GM21390 (cell line): ENCODE measurements at regions not wholly inside any gene's neighbourhood (a gene's known extent, or its start where the extent isn't known, plus 50 kb on each side); places are given as distances from the start of the nearest gene placed in this dataset.
"Not testable (repeated sequence)": the region's sequence is repeated elsewhere in the genome, so short reads cannot be mapped to it uniquely, and the experiment has no call there.

Experiments used
- ATAC-seq: cut with Tn5 transposase; IDR thresholded peaks from one replicate; pipeline ENCODE4 v1.9.1; 2021; ENCODE audit not compliant: unreplicated experiment

DNA sequence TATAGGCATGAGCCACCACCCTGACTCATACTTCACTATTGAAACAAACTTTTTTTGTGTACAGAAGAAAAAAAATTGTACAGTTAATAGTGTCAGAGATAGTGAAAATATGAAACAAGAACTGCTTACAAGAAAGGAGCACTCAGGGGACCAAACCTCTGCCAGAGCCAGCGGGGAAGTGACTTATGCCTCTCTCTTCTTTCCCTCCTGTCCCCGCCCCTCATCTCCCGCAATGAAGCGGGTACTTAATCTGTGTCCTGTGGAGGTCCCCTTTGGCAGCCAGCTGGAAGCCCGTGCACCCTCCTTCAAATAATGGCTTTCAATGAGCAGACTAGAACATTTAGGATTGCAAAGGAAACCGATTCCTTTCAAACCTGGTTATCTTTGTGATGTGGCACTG is 51.5 kb downstream of the PPIAL4A start:
- ATAC-seq: not testable (repeated sequence)

DNA sequence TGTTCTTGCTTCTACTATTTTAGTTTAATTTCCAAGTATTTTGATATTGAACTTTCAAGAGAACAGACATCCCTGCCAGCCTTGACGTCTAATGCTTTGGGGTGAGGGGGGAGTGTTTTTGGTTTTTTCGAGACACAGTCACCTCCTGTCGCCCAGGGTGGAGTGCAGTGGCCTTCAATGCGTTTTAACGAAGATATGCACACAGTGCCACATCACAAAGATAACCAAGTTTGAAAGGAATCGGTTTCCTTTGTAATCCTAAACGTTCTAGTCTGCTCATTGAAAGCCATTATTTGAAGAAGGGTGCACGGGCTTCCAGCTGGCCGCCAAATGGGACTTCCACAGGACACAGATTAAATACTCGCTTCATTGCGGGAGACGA is 52.3 kb downstream of the PPIAL4A start:
- not testable (repeated sequence) for ATAC-seq

DNA sequence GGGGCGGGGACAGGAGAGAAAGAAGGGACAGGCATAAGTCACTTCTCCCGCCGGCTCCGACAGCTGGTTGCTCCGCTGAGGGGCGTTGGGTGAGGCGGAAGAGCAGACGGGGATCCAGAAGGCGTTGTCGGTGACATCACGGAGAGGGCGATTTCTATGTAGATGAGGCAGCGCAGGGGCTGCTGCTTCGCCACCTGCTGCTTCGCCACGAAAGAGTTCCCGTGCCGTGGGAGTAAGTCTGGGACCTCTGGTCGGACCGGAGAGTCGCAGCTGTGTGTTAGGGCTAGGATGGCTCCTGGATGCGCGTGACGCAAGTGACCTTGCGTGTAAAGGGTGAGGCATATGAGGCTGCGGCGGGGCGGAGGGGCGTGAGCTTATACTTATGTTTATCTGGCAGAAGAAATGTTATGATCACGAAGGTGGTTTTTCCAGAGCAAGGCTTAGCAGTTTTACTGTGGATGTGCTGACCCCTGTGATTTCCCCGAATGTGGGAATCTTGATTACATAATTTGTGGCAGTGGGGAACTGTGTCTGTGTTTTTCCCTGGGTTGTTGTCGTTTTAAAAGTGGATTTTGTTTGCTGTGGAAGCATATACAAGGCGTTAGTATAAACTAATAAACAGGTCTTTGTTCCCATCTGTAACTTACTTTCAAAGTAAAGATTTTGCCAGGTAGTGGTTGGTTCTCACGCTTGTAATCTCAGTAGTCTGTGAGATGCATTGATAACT is 52.8 kb downstream of the PPIAL4A start:
- ATAC-seq: peak; percentile 81

DNA sequence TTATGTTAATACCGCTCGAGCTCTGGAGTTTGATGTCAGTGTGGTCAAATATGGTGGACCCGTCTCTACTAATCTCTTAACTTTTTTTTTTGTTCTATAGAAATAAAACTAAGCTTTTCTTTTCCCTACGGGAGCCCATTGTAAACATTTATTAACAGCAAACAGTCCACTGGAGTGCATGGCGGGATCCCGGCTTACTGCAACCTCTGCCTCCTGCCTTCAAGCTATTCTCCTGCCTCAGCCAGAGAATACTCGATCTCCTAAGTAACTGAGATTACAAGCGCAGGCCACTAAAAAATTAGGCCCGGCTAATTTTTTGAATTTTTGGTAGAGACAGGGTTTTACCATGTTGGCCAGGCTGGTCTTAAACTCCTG is 53.4 kb downstream of the PPIAL4A start:
- not testable (repeated sequence) for ATAC-seq

DNA sequence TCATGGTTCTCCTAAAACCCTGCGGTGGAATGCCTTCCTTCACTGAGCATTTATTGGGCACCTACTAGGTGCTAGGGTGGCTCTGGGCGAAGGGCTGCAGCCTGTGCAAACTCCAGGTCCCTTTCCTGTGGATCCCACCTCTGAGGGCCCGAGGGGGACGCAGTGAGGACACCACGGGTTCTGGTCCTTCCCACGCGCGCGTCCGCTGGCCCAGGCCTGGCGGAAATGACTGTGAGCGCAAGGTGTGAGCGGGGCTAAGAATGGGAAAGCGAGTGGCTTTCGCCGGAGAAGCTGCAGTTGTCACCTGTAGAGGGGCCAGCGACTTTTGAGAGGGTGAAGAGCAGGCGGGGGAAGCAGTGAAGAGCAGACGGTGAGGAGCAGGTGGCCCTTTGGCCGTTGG is 55.1 kb downstream of the PPIAL4A start:
- not testable (repeated sequence) for ATAC-seq

DNA sequence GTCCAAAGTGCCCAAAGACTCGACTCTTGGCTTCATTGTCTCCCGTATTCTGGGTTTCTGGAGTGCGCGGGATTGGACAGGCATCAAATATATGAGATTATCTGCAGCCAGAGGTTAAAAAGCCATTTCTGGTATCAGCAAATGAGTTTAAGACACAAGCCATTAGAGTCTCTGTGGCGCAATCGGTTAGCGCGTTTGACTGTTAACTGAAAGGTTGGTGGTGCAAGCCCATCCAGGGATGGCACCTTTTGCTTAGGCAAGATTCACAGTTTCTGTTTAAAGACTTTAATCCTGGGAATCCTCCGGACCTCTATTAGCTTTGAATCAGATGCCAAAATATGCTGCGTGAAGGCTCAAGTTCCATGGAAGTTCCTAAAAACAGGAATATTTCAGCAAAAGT is 55.6 kb downstream of the PPIAL4A start:
- not testable (repeated sequence) for ATAC-seq

DNA sequence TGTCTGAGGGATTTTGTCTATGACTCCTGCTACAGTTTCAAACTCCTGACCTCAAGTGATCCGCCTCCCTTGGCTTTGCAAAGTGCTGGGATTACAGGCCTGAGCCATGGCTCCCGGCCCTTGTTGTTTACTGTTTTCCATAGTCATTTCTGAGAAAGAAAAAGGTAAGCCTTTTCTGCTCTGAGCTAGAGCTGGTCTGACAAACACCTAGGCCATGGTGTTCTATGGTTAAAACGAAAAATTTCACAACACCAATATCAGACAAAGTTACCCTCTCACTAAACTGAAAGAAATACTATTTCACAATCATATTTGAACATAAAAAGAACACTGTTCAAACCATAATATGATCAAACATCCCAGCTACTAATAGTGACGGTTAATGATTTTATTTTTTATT is 57.5 kb downstream of the PPIAL4A start:
- ATAC-seq: not testable (repeated sequence)

DNA sequence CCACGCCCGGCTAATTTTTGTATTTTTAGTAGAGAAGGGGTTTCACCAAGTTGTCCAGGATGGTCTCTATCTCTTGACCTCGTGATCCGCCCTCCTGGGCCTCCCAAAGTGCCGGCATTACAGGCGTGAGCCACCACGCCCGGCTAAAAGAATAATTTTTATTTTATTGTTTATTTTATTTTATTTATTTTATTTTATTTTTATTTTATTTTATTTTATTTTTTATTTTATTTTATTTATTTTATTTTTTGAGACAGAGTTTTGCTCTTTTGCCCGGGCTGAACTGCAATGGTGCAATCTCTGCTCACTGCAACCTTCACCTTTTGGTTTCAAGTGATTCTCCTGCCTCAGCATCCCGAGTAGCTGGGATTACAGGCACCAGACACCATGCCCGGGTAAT is 60.2 kb downstream of the PPIAL4A start:
- ATAC-seq: not testable (repeated sequence)

DNA sequence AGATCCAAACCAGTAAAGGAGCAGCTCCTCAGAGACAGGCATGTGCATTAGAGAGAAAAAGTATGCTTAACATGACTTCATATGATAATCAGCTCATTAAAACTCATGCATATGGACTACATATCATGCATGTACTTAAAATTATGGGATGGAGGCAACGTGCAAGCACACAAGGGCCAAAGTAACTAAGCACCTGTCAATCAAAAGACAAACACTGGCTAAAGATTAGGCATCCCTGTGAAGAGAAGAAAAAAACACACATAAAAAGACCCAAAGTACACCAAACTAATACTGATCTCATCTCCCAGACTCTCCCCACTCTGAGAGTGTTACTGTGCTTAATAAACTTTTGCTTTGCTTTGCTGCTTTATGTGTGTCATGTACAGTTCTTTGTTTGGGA is 61.1 kb downstream of the PPIAL4A start:
- ATAC-seq: not testable (repeated sequence)

DNA sequence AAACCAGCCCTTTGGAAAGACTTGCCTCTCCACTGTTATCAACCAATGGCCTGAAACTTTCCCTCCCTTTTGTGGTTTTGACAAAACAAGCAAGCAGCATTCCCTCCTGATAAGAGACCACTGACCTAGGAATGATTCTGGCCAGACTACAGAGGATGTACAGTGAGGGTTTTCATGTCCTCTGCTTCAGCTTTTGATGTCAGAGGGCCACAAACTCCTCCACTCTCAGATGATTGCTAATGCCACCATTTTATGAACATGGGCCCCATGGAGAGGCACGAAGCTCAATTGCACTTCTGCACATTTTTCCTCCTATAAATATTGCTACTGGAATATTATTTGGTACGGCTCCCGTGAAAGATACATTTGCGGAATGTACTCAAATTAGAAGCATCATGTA is 61.5 kb downstream of the PPIAL4A start:
- ATAC-seq: not testable (repeated sequence)

DNA sequence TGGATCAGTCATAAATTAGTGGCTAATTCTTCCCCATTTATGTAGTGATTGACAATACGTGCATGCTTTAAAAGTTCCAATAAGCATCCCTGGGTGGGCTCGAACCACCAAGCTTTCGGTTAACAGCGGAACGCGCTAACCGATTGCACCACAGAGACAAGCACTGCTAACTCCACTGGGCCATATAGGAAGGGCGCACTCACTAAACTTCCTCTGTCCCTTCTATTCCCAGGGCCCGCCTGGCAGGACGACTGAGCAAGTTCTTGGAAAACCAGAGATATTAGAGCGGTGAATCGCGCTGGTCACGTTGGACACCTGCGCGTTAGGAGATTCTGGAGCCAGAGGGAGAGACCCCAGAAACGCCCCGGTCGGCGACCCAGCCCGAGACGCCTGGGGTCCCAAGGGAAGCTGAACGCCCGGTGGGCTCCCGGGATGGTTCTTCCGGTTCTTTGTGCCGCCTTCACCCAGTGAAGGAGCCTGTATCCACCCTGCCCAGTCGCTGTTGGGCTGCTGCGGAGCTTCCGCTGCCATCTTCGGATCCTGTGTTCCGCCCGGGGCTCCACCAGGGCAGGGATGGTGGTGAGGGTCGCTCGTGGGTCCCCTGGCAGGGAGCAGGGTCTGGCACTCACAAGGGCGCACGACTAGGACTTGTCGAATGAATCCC is 62.8 kb downstream of the PPIAL4A start:
- ATAC-seq: not testable (repeated sequence)

DNA sequence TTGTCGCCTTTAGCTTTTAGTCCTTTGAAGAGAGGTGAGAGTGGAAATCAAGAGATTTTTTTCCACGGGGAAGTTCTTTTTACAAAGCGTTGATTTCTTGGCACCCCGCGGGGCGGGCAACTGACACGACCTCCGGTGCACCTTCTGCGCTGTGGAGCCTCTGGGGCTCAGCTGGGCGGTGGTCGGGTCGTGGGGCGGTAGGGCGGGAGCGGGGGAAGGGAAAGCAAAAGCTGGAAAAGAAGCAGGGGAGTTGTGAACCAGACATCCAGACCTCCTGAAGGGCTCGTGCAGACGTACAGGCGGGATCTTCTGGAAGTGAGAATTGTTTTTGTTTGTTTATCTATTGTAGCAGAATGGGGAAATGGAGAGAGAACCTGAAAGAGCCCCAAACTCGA is 63.3 kb downstream of the PPIAL4A start:
- ATAC-seq: not testable (repeated sequence)

DNA sequence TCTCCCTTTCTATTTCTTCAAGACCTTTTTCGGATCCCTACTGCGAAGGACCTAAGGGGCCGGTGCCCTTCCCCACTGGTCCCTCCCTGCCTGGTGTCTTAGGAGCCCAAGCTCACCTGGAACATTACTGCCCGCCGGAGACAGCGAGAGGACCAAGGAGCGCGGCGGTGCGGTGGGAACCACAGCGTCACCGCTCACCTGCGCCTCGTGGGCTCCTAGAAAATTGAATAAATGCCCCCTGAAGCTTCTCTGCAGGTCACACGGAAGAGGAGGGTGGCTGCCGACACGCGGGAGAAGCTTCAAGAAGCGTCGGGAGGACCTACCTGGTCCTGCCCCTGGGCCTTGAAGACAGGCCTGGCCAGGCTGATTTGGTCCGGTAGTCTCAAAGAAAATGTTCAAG is 65.2 kb downstream of the PPIAL4A start:
- ATAC-seq: no peak

DNA sequence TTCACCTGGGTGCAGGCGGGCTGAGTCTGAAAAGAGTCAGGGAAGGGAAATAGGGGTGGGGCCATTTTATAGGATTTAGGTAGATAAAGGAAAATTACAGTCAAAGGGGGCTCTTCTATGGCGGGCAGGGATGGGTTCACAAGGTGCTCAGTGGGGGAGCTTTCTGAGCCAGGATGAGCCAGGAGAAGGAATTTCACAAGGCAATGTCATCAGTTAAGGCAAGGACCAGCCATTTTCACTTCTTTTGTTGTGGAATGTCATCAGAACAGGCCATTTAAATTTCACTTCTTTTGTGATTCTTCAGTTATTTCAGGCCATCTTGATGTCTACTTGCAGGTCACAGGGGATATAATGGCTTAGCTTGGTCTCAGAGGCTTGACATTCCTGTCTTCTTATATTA is 66.4 kb downstream of the PPIAL4A start:
- not testable (repeated sequence) for ATAC-seq

DNA sequence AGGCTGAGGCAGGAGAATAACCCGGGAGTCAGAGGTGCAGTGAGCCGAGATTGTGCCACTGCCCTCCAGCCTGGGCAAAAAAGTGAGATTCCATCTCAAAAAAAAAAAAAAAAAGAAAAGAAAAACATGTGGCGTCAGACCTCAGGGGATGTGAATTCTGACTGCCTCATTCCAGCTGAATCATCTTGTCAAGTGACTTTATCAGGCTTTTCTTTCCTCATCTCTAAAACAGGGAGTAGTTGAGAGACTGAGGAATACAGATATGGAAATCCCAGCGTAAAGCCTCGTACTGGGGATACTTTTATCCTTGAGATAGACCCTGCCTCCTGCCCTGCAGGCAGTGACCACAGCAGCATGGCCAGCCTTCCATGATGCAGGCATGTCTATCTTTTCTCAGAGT is 76.4 kb downstream of the PPIAL4A start:
- ATAC-seq: not testable (repeated sequence)

DNA sequence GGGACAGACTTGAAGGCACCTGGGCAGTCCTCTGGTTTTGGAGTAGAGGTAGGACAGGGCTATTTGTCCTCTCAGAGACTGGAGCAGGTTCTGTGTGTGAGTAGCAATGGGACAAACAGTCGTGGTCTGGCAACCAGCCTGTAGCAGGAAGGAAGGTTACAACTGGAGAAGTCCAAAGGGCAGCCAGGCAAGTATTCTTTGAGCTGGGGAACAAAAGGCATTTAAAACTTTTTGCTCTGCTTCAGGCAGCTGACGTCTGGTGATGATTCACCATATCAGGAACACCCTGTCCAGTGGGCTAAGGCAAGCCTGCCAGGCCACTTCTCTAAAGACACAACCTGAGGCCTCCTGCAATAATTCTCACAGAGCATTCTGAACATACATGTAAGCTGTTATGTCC is 83.3 kb downstream of the PPIAL4A start:
- ATAC-seq: not testable (repeated sequence)

DNA sequence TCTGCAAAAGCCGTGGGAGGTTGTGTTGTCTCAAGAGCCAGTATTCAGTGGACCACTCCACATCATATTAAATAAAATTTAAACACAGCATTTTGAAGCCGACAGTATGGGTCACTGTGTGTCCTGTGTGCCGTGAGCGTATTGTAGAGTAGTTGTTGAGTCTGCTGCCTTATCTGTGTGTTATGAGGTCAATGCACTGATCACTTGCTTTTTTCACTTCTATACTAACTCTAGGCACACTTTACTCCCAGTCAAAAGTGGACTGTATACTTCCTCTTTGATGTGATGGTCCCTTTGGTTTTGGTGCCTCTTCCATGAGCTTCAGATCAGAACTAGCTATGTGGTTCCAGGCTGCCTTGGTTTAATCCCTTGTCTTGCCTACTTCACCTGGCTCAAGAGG is 84.3 kb downstream of the PPIAL4A start:
- not testable (repeated sequence) for ATAC-seq

DNA sequence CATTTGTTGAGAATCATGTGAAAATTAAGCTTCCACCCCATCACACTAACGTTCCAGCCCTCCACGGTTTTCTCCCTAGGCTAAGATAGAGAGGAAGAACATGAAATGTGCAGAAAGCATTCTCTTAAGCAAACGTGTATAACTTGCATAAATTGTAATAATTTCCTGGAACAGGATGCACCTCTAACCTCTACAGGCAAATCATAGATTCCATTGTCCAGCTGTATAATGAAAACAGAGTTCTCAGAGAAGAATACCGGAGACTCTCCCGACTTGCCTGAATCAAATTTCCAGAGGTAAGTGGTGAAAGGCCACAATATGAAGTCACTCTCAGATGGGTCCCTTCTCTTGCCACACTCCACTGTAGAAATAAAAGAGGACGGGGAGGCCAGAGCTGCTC is 87.7 kb downstream of the PPIAL4A start:
- ATAC-seq: not testable (repeated sequence)

DNA sequence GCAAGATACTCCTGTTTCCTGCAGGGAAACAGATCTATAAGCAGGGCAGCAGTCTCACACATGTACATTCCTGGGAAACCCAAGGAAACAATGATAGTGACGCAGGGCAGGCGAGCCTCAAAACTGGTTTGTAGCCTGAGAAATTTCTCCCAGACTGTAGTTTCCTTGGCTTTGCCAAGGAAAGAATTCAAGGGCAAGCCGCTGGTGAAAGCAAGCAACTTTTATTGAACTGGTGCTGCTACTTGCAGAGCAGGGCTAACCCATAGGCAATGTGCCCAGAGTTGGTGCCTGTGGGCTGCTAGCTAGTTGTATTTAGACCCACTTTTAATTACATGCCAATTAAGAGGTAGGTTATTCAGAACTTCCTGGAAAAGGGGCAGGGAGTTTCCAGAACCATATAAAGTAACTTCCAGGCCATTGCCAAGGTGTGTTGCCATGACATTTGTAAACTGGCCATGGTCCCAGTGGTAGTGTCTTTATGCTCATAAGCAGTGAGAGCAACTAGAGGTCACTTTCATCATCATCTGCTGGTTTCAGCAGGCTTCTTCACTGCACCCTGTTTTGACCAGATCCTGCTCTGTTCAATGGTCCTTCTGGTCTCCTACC is 92.0 kb downstream of the PPIAL4A start:
- not testable (repeated sequence) for ATAC-seq

DNA sequence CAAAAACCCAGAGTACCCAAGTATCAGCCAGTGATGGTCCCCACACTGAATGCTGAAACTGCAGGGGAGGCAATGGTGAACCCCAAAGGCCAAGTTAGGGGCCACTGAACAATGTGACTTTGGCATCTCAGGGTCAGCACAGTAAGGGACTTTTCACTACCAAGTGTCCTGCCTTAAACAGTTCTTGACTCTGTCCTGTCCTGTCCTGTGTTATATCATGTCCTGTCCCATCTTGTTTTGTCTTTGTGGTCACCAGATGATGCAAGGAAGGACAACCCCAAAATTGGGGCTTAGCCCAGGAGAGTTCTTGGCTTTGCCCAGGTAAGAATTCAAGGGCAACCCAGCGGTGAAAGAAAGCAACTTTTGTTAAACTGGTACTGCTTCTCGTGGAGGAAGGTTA is 105.0 kb downstream of the PPIAL4A start:
- ATAC-seq: not testable (repeated sequence)

DNA sequence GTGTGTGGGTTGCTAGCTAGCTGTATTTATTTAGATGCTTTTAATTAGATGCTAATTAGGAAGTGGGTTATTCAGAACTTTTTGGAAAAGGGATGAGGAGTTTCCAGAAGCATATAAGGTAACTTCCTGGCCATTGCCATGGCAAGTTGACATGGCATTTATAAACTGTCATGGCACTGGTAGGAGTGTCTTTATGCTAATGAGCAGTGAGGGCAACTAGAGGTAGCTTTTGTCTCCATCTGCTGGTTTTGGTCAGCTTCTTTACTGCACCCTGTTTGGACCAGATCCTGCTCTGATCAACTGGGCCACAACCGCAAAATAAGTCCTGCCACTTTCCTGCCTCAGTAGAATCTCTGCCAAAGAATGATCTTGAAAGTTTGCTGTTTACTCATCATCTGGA is 105.5 kb downstream of the PPIAL4A start:
- ATAC-seq: not testable (repeated sequence)

DNA sequence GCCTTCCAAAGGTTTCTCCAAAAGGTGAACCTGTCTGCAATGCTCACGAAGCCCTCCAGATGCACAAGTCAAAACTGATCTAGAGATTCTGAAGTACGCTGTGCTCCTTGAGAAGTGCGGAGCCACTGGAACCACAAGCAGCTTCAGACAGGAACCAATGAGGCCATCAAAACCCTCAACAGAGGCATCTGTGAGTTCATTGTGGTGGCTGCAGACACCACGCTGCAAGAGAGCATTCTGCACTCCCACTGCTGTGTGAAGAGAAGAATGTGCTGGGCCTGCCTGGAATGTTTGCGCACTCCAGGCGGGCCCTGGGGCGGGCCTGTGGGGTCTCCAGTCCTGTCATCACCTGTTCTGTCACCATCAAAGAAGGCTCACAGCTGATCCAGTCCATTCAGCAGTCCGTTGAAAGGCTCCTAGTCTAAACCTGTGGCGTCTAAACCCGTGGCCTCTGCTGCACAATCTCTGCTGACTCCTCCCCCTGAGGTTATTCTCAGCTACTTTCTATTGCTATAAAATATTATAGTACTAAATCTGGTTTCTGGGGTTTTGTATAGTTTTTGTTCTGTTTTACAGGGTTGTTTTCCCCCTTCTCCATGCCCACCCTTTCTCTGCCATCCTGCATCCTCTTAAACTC is 111.6 kb downstream of the PPIAL4A start:
- not testable (repeated sequence) for ATAC-seq
